DND-41 (cell line): ENCODE measurements at regions not wholly inside any gene's neighbourhood (a gene's known extent, or its start where the extent isn't known, plus 50 kb on each side); places are given as distances from the start of the nearest gene placed in this dataset.

ENCODE experiments used
- ATAC-seq: fragments of 200-7000 bp; cut with Tn5 transposase; 3 replicates; pipeline ENCODE4 v1.9.1; 2021; ENCODE audit warnings: low read depth; ENCODE audit not compliant: insufficient read depth
- DNase-seq: peaks from one replicate; pipeline ENCODE4 v3.0.0-alpha.2; 2020
- H2AFZ ChIP-seq: 2 replicates; pipeline ENCODE4 v1.6.0; 2012; ENCODE audit warnings: low read depth, low read length
- H3K27ac ChIP-seq: 2 replicates; pipeline ENCODE4 v1.5.1; 2012; ENCODE audit warnings: low read length, inconsistent platforms
- H3K27me3 ChIP-seq: fragments of 200-600 bp; sonication (generic); 2 replicates; pipeline ENCODE4 v1.6.0; 2012; ENCODE audit warnings: low read length, mild to moderate bottlenecking, inconsistent platforms; ENCODE audit not compliant: insufficient read depth, poor library complexity
- H3K36me3 ChIP-seq: 2 replicates; pipeline ENCODE4 v1.5.1; 2012; ENCODE audit warnings: low read length, inconsistent platforms; ENCODE audit not compliant: insufficient read depth
- H3K4me1 ChIP-seq: 2 replicates; pipeline ENCODE4 v1.5.1; 2012; ENCODE audit warnings: mild to moderate bottlenecking, low read length; ENCODE audit not compliant: insufficient read depth
- H3K4me2 ChIP-seq: 2 replicates; pipeline ENCODE4 v1.6.0; 2012; ENCODE audit warnings: mild to moderate bottlenecking, moderate library complexity, low read length, inconsistent platforms; ENCODE audit not compliant: insufficient read depth
- H3K4me3 ChIP-seq, 2 experiments: fragments of 200-600 bp in 1 of 2; shearing (Covaris generic) in 1 of 2; 2 replicates each; pipeline ENCODE4 v1.5.1; 2012 to 2016; ENCODE audit warnings: inconsistent platforms in 2 of 2, low read length in 2 of 2, mild to moderate bottlenecking in 2 of 2, low read depth in 1 of 2, moderate library complexity in 1 of 2
- H3K79me2 ChIP-seq: 2 replicates; pipeline ENCODE4 v1.6.0; 2012; ENCODE audit warnings: low read length, inconsistent platforms; ENCODE audit not compliant: insufficient read depth
- H3K9ac ChIP-seq: 2 replicates; pipeline ENCODE4 v1.6.0; 2012; ENCODE audit warnings: low read depth, mild to moderate bottlenecking, inconsistent platforms, low read length, moderate library complexity
- H3K9me3 ChIP-seq: 2 replicates; pipeline ENCODE4 v1.5.1; 2012; ENCODE audit warnings: low read length, moderate library complexity, mild to moderate bottlenecking, inconsistent platforms; ENCODE audit not compliant: insufficient read depth, severe bottlenecking
- H4K20me1 ChIP-seq: 2 replicates; pipeline ENCODE4 v1.6.0; 2012; ENCODE audit warnings: low read length; ENCODE audit not compliant: insufficient read depth
- CTCF ChIP-seq: IDR thresholded peaks from 2 replicates; pipeline ENCODE4 v1.5.1; 2012; ENCODE audit warnings: borderline replicate concordance, low read length, moderate library complexity, mild to moderate bottlenecking; ENCODE audit not compliant: poor library complexity, severe bottlenecking; ENCODE audit errors: extremely low read depth
- EZH2 ChIP-seq: IDR thresholded peaks from 3 replicates; pipeline ENCODE4 v1.6.1; 2012; ENCODE audit warnings: borderline replicate concordance, low read depth, mild to moderate bottlenecking, moderate library complexity, low read length, inconsistent platforms; ENCODE audit not compliant: severe bottlenecking

GRCh38 chr6:4264081-4264480 lies 128.7 kb upstream of the ECI2 start:
- Histone ChIP-seq H2AFZ (no peak overlapping the region), H3K4me3 (no peak overlapping the region), H3K9ac (no peak overlapping the region), H3K27ac (no peak overlapping the region), H3K4me1 (no peaks in the 10 kb centered on the region), H3K79me2 (no peaks in the 10 kb centered on the region), H3K36me3 (no peaks in the 10 kb centered on the region), H4K20me1 (no peaks in the 10 kb centered on the region), H3K4me2 (no peak overlapping the region), H3K27me3 (peaks cover 4% of the 10 kb centered on the region), H3K9me3 (no peaks in the 10 kb centered on the region)
- no peak for DNase-seq
- TF ChIP-seq CTCF (no peak), EZH2 (no peak)
- no peak for ATAC-seq

- Histone ChIP-seq H3K4me1 (no peaks in the 10 kb centered on the region), H3K4me3 (no peak overlapping the region), H3K27ac (no peak overlapping the region), H2AFZ (no peak overlapping the region), H3K36me3 (no peaks in the 10 kb centered on the region), H3K9ac (no peak overlapping the region), H3K4me2 (no peak overlapping the region), H3K79me2 (no peaks in the 10 kb centered on the region), H3K27me3 (peaks cover 4% of the 10 kb centered on the region), H3K9me3 (no peaks in the 10 kb centered on the region), H4K20me1 (no peaks in the 10 kb centered on the region)
- DNase-seq (no peak), ATAC-seq (no peak)
- TF ChIP-seq EZH2 (no peak), CTCF (no peak)
Measured at GRCh38 chr6:4262526-4262925, 127.2 kb upstream of the ECI2 start.

- Histone ChIP-seq H3K27ac (no peak overlapping the region), H2AFZ (no peak overlapping the region), H3K9ac (no peak overlapping the region), H3K4me2 (no peak overlapping the region), H4K20me1 (no peaks in the 10 kb centered on the region), H3K79me2 (no peaks in the 10 kb centered on the region), H3K36me3 (no peaks in the 10 kb centered on the region), H3K27me3 (no peaks in the 10 kb centered on the region), H3K4me1 (no peaks in the 10 kb centered on the region), H3K4me3 (no peak overlapping the region), H3K9me3 (no peaks in the 10 kb centered on the region)
- ATAC-seq (no peak), DNase-seq (no peak)
- no peak for TF ChIP-seq CTCF
- TF ChIP-seq EZH2, result no peak
Measured at GRCh38 chr6:4259391-4259790, 124.0 kb upstream of the ECI2 start.

GRCh38 chr6:4258733-4259132 lies 123.4 kb upstream of the ECI2 start:
- no peak for DNase-seq
- Histone ChIP-seq H3K27me3 (no peaks in the 10 kb centered on the region), H3K9ac (no peak overlapping the region), H3K79me2 (no peaks in the 10 kb centered on the region), H3K4me3 (no peak overlapping the region), H2AFZ (no peak overlapping the region), H3K9me3 (no peaks in the 10 kb centered on the region), H3K4me2 (no peak overlapping the region), H3K27ac (no peak overlapping the region), H3K4me1 (no peaks in the 10 kb centered on the region), H4K20me1 (no peaks in the 10 kb centered on the region), H3K36me3 (no peaks in the 10 kb centered on the region)
- ATAC-seq, result no peak
- TF ChIP-seq EZH2 (no peak), CTCF (no peak)
